A549 (cell line): ENCODE measurements at regions not wholly inside any gene's neighbourhood (a gene's known extent, or its start where the extent isn't known, plus 50 kb on each side); places are given as distances from the start of the nearest gene placed in this dataset.

Experiments used
- ATAC-seq, 2 experiments: fragments of 200-7000 bp in 1 of 2; fragments of >200 bp in 1 of 2; cut with Nextera tagmentation in 1 of 2; cut with Tn5 transposase in 1 of 2; 3 replicates each; pipeline versions ENCODE4 v1.8.0 to v1.9.1; 2018 to 2020; ENCODE audit warnings: mild to moderate bottlenecking in 1 of 2, moderate library complexity in 1 of 2
- CTCF ChIA-PET: fragments of 300-600 bp; sonication (Branson Sonifier 250); formaldehyde crosslinking; extraction: SDS; loops from one replicate; lab custom pipeline; 2021; ENCODE audit warnings: antibody characterized with exemption, inconsistent platforms; lab: Yijun Ruan, JAX
- POLR2A ChIA-PET: fragments of 350-600 bp; formaldehyde crosslinking; extraction: SDS; loops from one replicate; lab custom pipeline; 2021; ENCODE audit warnings: antibody characterized with exemption, inconsistent platforms; lab: Yijun Ruan, JAX
- DNase-seq, 2 experiments: peaks; one replicate each; pipeline versions ENCODE4 v3.0.0 to v3.0.0-alpha.2; 2011 to 2016; ENCODE audit warnings: low read depth in 1 of 2, low spot score in 1 of 2
- FAIRE-seq: peaks from 2 replicates; lab custom pipeline; 2011; peaks lifted over from hg19 to GRCh38; lab: Jason Lieb, UNC
- H3K27ac ChIP-seq, 2 experiments: fragments of >200 bp; sonication (Bioruptor Twin); formaldehyde crosslinking; 3 replicates each; pipeline ENCODE4 v1.5.1; 2016 to 2017
- H3K4me1 ChIP-seq: fragments of >200 bp; sonication (Bioruptor Twin); formaldehyde crosslinking; 3 replicates; pipeline ENCODE4 v1.6.1; 2016
- H3K4me2 ChIP-seq: fragments of >200 bp; sonication (Bioruptor Twin); formaldehyde crosslinking; 3 replicates; pipeline ENCODE4 v1.6.1; 2016
- H3K4me3 ChIP-seq: fragments of >200 bp; sonication (Bioruptor Twin); formaldehyde crosslinking; 3 replicates; pipeline ENCODE4 v1.5.1; 2016
- H3K9me3 ChIP-seq: fragments of >200 bp; sonication (Bioruptor Twin); formaldehyde crosslinking; 3 replicates; pipeline ENCODE4 v1.6.1; 2016
- BHLHE40 ChIP-seq: IDR thresholded peaks from 2 replicates; pipeline ENCODE4 v1.6.1; 2012; ENCODE audit warnings: low read depth, low read length, inconsistent platforms
- CBX8 ChIP-seq: fragments of 200-600 bp; sonication (generic); IDR thresholded peaks from 2 replicates; pipeline ENCODE4 v1.6.1; 2016
- CHD4 ChIP-seq: fragments of 200-600 bp; sonication (generic); IDR thresholded peaks from 2 replicates; pipeline ENCODE4 v1.6.1; 2016; ENCODE audit warnings: antibody characterized with exemption, mild to moderate bottlenecking, borderline replicate concordance
- E2F6 ChIP-seq: IDR thresholded peaks from 2 replicates; pipeline ENCODE4 v1.6.1; 2012; ENCODE audit warnings: low read depth, borderline replicate concordance
- EHF ChIP-seq: fragments of 250-450 bp; sonication (Bioruptor Pico); IDR thresholded peaks from 2 replicates; pipeline ENCODE4 v1.5.0; 2020; ENCODE audit warnings: mild to moderate bottlenecking
- EHMT2 ChIP-seq: fragments of 200-600 bp; sonication (generic); IDR thresholded peaks from 2 replicates; pipeline ENCODE4 v1.6.1; 2016; ENCODE audit warnings: antibody characterized with exemption, low read depth, mild to moderate bottlenecking, moderate library complexity
- GATA3 ChIP-seq: IDR thresholded peaks from 2 replicates; pipeline ENCODE4 v1.6.1; 2012; ENCODE audit warnings: borderline replicate concordance
- HOXA7 ChIP-seq: fragments of 250-450 bp; sonication (Bioruptor Pico); IDR thresholded peaks from 2 replicates; pipeline ENCODE4 v1.5.0; 2020; ENCODE audit warnings: mild to moderate bottlenecking, moderate library complexity
- JUN ChIP-seq, 2 experiments: fragments of >200 bp; sonication (Bioruptor Twin); formaldehyde crosslinking; IDR thresholded peaks; 2 replicates in 1 of 2; 3 replicates in 1 of 2; pipeline ENCODE4 v1.6.1; 2016 to 2017
- JUNB ChIP-seq: fragments of >200 bp; sonication (Bioruptor Twin); formaldehyde crosslinking; IDR thresholded peaks from 2 replicates; pipeline ENCODE4 v1.6.1; 2016
- MAFK ChIP-seq: fragments of 450-650 bp; IDR thresholded peaks from 2 replicates; pipeline ENCODE4 v1.6.1; 2014; ENCODE audit not compliant: partially characterized antibody
- MAX ChIP-seq: IDR thresholded peaks from 2 replicates; pipeline ENCODE4 v1.6.1; 2012
- MYC ChIP-seq: IDR thresholded peaks from 2 replicates; pipeline ENCODE4 v1.6.1; 2012; ENCODE audit warnings: mild to moderate bottlenecking, inconsistent platforms, low read length, improper control_type of control experiment, borderline replicate concordance
- NFE2L2 ChIP-seq: fragments of 150-350 bp; conservative IDR thresholded peaks from 2 replicates; pipeline ENCODE4 v1.6.1; 2014; ENCODE audit warnings: low read length
- NPAS2 ChIP-seq: fragments of 250-450 bp; sonication (Bioruptor Pico); IDR thresholded peaks from 2 replicates; pipeline ENCODE4 v1.8.0; 2022; ENCODE audit warnings: mild to moderate bottlenecking, moderate library complexity, borderline replicate concordance
- PBX3 ChIP-seq: IDR thresholded peaks from 2 replicates; pipeline ENCODE4 v1.6.1; 2012
- PHF8 ChIP-seq: fragments of 200-600 bp; sonication (generic); IDR thresholded peaks from 2 replicates; pipeline ENCODE4 v1.6.1; 2016; ENCODE audit warnings: low read depth, mild to moderate bottlenecking, antibody characterized with exemption, moderate library complexity, borderline replicate concordance
- POLR2A ChIP-seq: IDR thresholded peaks from 2 replicates; pipeline ENCODE4 v1.6.1; 2012; ENCODE audit warnings: mild to moderate bottlenecking, low read length
- REST ChIP-seq: fragments of 200-600 bp; sonication (generic); IDR thresholded peaks from 2 replicates; pipeline ENCODE4 v1.6.1; 2016; ENCODE audit warnings: antibody characterized with exemption, mild to moderate bottlenecking, moderate library complexity
- RFX5 ChIP-seq: fragments of 450-650 bp; IDR thresholded peaks from 2 replicates; pipeline ENCODE4 v1.7.1; 2014; ENCODE audit warnings: antibody characterized with exemption, mild to moderate bottlenecking, moderate library complexity
- TP53 ChIP-seq: fragments of 250-450 bp; sonication (Bioruptor Pico); IDR thresholded peaks from 2 replicates; pipeline ENCODE4 v1.5.0; 2021; ENCODE audit warnings: mild to moderate bottlenecking, moderate library complexity
- ZC3H11A ChIP-seq: fragments of 450-650 bp; IDR thresholded peaks from 2 replicates; pipeline ENCODE4 v1.6.1; 2014; ENCODE audit warnings: antibody characterized with exemption, mild to moderate bottlenecking
- ZNF302 ChIP-seq: fragments of 250-450 bp; sonication (Bioruptor Pico); IDR thresholded peaks from 2 replicates; pipeline ENCODE4 v1.9.0; 2021; ENCODE audit warnings: inconsistent platforms, mild to moderate bottlenecking, moderate library complexity
- WGBS: methylation state at CpG from one replicate; pipeline ENCODE4 v1.1.6; 2017; ENCODE audit errors: missing lambda C conversion rate; 5-methylcytosine and 5-hydroxymethylcytosine counted together
- TF ChIP-seq, protein P1 (sequence below): fragments of 150-350 bp; IDR thresholded peaks from 2 replicates; pipeline ENCODE4 v1.6.1; 2014; ENCODE audit warnings: low read depth, mild to moderate bottlenecking, low read length

- TF ChIP-seq PBX3 (no peak), RFX5 (no peak), ZNF302 (CRISPR knock-in tag) (no peak), MYC (no peak), MAX (no peak), GATA3 (no peak)
These were observed 74.4 kb upstream of the WNT7A start (continued) for GRCh38 chr3:13954266-13954665.

DNA sequence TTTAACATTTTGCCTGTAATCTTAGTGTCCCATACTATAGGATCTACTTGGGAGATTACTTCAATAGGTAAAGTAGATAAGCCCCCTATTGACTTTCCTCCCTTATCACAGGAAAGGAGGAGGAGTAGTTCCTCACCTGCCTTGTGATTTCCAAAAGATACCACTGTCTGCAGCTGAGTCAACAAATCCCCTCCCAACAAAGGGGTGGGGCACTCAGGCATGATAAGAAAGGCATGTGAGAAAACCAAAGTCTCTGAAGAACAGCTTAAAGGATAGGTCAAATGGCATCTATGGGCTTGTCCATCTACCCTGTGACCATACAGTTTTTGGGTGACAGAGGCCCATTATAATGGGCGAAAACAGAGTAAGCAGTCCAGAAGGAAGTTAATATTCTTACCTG, 71.3 kb upstream of the WNT7A start:
- Histone ChIP-seq H3K4me1 (no peaks in the 10 kb centered on the region), H3K4me3 (no peak overlapping the region), H3K9me3 (no peaks in the 10 kb centered on the region), H3K4me2 (no peak overlapping the region), H3K27ac (no peak overlapping the region)
- FAIRE-seq = no peak
- TF ChIP-seq ZC3H11A = no peak
- no peak for TF ChIP-seq HOXA7
- ChIA-PET CTCF (no interaction called here), POLR2A (no interaction called here)
- WGBS = 0% methylated on average over 1 of the region's 1 CpG
- no peak for ATAC-seq
- DNase-seq = no peak

- CTCF ChIA-PET = interaction anchor here (1.1 kb wide), 1 partner anchor 10 kb away, joined by 3 read pairs; no protein-coding TSS in a partner anchor
- WGBS = 0% methylated on average over 1 of the region's 1 CpG
- FAIRE-seq (no peak), DNase-seq (no peak), ATAC-seq (no peak)
- TF ChIP-seq POLR2A (no peak), E2F6 (no peak), BHLHE40 (no peak), JUNB (no peak), EHMT2 (no peak), CBX8 (no peak), REST (no peak)
- TF ChIP-seq, protein P1, sequence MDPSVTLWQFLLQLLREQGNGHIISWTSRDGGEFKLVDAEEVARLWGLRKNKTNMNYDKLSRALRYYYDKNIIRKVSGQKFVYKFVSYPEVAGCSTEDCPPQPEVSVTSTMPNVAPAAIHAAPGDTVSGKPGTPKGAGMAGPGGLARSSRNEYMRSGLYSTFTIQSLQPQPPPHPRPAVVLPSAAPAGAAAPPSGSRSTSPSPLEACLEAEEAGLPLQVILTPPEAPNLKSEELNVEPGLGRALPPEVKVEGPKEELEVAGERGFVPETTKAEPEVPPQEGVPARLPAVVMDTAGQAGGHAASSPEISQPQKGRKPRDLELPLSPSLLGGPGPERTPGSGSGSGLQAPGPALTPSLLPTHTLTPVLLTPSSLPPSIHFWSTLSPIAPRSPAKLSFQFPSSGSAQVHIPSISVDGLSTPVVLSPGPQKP = no peak
- Histone ChIP-seq H3K27ac (no peak overlapping the region), H3K4me1 (no peaks in the 10 kb centered on the region), H3K9me3 (no peaks in the 10 kb centered on the region), H3K4me3 (no peak overlapping the region), H3K4me2 (no peak overlapping the region)
- POLR2A ChIA-PET = interaction anchor here (0.6 kb wide), 1 partner anchor 54 kb away, joined by 5 read pairs; no protein-coding TSS in a partner anchor
These were observed 70.2 kb upstream of the WNT7A start for GRCh38 chr3:13950042-13950441.

- POLR2A ChIA-PET = no interaction called here
- CTCF ChIA-PET = interaction anchor here (1.4 kb wide), 1 partner anchor 51 kb away, joined by 3 read pairs; no protein-coding TSS in a partner anchor
- Histone ChIP-seq H3K4me2 (no peak overlapping the region), H3K4me3 (no peak overlapping the region), H3K4me1 (no peaks in the 10 kb centered on the region), H3K27ac (no peak overlapping the region), H3K9me3 (no peaks in the 10 kb centered on the region)
- DNase-seq (no peak), FAIRE-seq (no peak), ATAC-seq (no peak)
- WGBS = 35% methylated on average over 8 of the region's 8 CpGs
- TF ChIP-seq E2F6 = no peak
- TF ChIP-seq EHF (CRISPR knock-in tag) = no peak
- no peak for TF ChIP-seq JUN (IDR thresholded peaks at IDR 0.05)
- no peak for TF ChIP-seq TP53 (CRISPR knock-in tag)
- TF ChIP-seq NPAS2 (CRISPR knock-in tag) = no peak
- TF ChIP-seq POLR2A = no peak
- TF ChIP-seq MAFK = no peak
- no peak for TF ChIP-seq PHF8
- no peak for TF ChIP-seq HOXA7
- TF ChIP-seq NFE2L2 = no peak
- no peak for TF ChIP-seq CHD4
These were observed 68.0 kb upstream of the WNT7A start for GRCh38 chr3:13947912-13948311.
